Glutamatergic neuron (in vitro differentiated cells): ENCODE measurements at regions not wholly inside any gene's neighbourhood (a gene's known extent, or its start where the extent isn't known, plus 50 kb on each side); places are given as distances from the start of the nearest gene placed in this dataset.

Source experiments
- DNase-seq: peaks from one replicate; pipeline ENCODE4 v3.0.0; 2022
- H3K27ac Mint-ChIP-seq: one replicate; pipeline ENCODE4 v1.8.0; 2020; ENCODE audit warnings: mild to moderate bottlenecking, mixed read lengths, inconsistent platforms; ENCODE audit not compliant: unreplicated experiment
- H3K27me3 Mint-ChIP-seq: one replicate; pipeline ENCODE4 v1.8.0; 2020; ENCODE audit warnings: mild to moderate bottlenecking, moderate library complexity, mixed read lengths, inconsistent platforms; ENCODE audit not compliant: unreplicated experiment
- H3K36me3 Mint-ChIP-seq: one replicate; pipeline ENCODE4 v1.8.0; 2020; ENCODE audit warnings: mild to moderate bottlenecking, mixed read lengths, inconsistent platforms; ENCODE audit not compliant: unreplicated experiment
- H3K4me1 Mint-ChIP-seq: one replicate; pipeline ENCODE4 v1.8.0; 2020; ENCODE audit warnings: mild to moderate bottlenecking, low read depth, mixed read lengths, inconsistent platforms; ENCODE audit not compliant: unreplicated experiment
- H3K4me3 Mint-ChIP-seq: one replicate; pipeline ENCODE4 v1.8.0; 2020; ENCODE audit warnings: mild to moderate bottlenecking, mixed read lengths, inconsistent platforms; ENCODE audit not compliant: unreplicated experiment
- H3K9me3 Mint-ChIP-seq: one replicate; pipeline ENCODE4 v1.8.0; 2020; ENCODE audit warnings: mild to moderate bottlenecking, moderate library complexity, mixed read lengths, inconsistent platforms; ENCODE audit not compliant: unreplicated experiment
- TF ChIP-seq, protein P1 (sequence below): fragments of 200-600 bp; sonication (generic); IDR thresholded peaks from one replicate; pipeline ENCODE4 v1.5.0; 2021; ENCODE audit not compliant: partially characterized antibody, unreplicated experiment

DNA sequence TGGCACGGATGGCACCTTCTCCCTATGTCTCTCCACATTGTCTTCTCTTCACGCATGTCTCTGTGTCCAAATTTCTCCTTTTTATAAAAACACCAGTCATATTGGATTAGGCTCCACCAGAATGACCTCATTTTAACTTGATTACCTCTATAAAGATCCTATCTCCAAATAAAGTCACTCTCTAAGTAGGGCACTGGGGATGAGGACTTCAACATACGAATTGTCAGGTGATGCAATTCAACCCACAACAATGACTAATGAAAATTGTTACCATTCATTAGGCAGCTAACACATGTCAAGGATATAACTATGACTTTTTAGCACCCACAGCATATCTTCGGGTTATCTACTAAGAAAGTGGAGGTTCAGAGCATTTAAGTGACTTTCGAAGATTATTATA lies 55.5 kb upstream of the USP47 start:
- DNase-seq: no peak
- H3K4me1 Mint-ChIP-seq: peaks cover 32% of the 10 kb centered on the region

DNA sequence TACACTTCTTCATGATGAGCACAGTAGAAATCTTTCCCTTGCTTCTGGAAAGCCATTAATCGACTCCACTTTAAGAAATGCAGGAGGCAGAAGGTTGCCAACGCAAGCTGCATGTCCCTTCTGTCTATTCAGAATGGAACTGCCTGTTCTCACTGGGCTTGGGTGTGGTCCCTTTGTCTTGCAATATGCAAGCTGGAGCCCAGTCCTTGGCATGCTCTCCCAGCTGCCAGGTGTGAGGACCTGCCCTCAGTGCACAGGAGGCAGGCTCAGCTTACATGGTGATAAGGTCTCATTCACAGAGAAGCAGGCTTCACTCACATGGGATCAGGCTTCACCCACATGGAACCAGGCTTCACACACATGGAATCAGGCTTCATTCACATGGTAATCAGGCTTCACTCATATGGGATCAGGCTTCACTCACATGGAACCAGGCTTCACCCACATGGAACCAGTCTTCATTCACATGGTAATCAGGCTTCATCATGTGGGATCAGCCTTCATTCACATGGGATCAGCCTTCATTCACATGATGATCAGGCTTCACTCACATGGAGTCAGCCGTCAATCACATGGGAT lies 59.2 kb upstream of the USP47 start:
- DNase-seq: peak; percentile 51
- H3K27ac Mint-ChIP-seq: peak overlapping the region; percentile 83
- TF ChIP-seq, protein P1, sequence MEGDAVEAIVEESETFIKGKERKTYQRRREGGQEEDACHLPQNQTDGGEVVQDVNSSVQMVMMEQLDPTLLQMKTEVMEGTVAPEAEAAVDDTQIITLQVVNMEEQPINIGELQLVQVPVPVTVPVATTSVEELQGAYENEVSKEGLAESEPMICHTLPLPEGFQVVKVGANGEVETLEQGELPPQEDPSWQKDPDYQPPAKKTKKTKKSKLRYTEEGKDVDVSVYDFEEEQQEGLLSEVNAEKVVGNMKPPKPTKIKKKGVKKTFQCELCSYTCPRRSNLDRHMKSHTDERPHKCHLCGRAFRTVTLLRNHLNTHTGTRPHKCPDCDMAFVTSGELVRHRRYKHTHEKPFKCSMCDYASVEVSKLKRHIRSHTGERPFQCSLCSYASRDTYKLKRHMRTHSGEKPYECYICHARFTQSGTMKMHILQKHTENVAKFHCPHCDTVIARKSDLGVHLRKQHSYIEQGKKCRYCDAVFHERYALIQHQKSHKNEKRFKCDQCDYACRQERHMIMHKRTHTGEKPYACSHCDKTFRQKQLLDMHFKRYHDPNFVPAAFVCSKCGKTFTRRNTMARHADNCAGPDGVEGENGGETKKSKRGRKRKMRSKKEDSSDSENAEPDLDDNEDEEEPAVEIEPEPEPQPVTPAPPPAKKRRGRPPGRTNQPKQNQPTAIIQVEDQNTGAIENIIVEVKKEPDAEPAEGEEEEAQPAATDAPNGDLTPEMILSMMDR: no peak

More for the DNA sequence above, 55.5 kb upstream of the USP47 start:
- Mint-ChIP-seq H3K36me3 (no peaks in the 10 kb centered on the region), H3K27ac (peak overlapping the region; percentile 77), H3K4me3 (no peak overlapping the region), H3K9me3 (peaks cover 13% of the 10 kb centered on the region), H3K27me3 (peaks cover 7% of the 10 kb centered on the region)
- TF ChIP-seq, protein P1: no peak

DNA sequence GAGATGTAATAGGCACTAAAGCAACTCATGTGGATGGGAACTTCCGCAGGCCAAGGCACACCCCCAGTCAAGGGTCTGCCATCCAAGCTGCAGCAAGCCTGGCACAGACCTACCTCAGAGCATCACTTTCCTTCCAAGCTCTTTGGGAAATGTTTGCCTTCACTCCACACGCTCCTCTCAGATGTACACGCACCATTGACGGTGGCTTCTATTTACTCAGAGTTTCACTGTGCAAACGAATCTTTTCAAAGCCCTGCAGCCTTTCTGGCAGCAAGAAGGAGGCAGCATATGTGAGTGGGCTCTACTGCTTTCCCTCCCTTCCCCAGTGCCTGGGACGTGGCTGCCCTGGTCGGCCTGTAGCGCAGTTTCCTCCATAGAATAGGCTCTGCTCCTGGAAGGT lies 60.9 kb upstream of the USP47 start:
- no peak overlapping the region for H3K4me3 Mint-ChIP-seq
- no peaks in the 10 kb centered on the region for H3K36me3 Mint-ChIP-seq
- no peak overlapping the region for H3K27ac Mint-ChIP-seq
- H3K9me3 Mint-ChIP-seq: peaks cover 4% of the 10 kb centered on the region
- H3K4me1 Mint-ChIP-seq: peaks cover 13% of the 10 kb centered on the region
- TF ChIP-seq, protein P1: no peak
- DNase-seq: no peak
- H3K27me3 Mint-ChIP-seq: peaks cover 4% of the 10 kb centered on the region

More for the DNA sequence above, 59.2 kb upstream of the USP47 start:
- Mint-ChIP-seq H3K4me3 (no peak overlapping the region), H3K9me3 (peaks cover 8% of the 10 kb centered on the region), H3K36me3 (no peaks in the 10 kb centered on the region), H3K27me3 (peaks cover 7% of the 10 kb centered on the region), H3K4me1 (peaks cover 27% of the 10 kb centered on the region)

DNA sequence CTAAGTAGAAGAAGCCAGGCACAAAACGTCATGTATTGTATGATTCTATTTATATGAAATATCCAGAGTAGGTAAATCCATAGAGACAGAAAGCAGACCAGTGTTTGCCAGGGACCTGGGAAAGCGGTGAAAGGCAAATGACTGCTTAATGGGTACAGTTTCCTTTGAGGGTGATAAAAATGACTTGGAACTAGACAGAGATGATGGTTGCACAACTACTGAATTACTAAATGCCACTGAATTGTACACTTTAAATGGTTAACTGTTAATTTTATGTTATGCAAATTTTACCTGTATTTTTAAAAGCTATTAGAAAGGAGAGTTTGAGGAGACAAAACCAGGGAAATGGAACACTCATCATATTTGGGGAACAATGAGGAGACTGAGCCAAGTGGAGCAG lies 61.8 kb upstream of the USP47 start:
- no peak overlapping the region for H3K4me3 Mint-ChIP-seq
- no peak overlapping the region for H3K27ac Mint-ChIP-seq
- H3K4me1 Mint-ChIP-seq: peaks cover 19% of the 10 kb centered on the region
- no peaks in the 10 kb centered on the region for H3K36me3 Mint-ChIP-seq
- TF ChIP-seq, protein P1: no peak
- H3K27me3 Mint-ChIP-seq: peaks cover 4% of the 10 kb centered on the region
- peaks cover 2% of the 10 kb centered on the region for H3K9me3 Mint-ChIP-seq
- no peak for DNase-seq

DNA sequence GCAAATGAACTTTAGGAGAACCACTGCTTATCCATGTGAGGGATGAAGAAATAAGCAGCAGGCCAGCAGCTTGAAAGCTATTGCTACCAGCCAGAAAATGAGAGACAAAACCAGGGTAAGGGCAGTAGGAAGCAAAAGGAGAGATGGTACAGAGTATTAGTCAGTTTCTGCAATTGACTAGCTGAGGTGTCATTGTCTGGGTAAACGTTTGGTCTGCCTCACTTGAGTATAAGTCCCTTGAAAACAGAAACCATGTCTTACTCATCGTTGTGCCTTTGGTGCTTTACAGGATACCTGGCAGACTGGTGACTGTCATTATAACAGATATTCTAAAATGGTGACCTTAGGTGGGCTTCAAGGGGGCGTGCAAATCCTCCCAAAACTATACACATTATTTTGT lies 63.9 kb upstream of the USP47 start:
- Mint-ChIP-seq H3K27me3 (no peaks in the 10 kb centered on the region), H3K4me1 (peaks cover 17% of the 10 kb centered on the region), H3K4me3 (no peak overlapping the region), H3K36me3 (no peaks in the 10 kb centered on the region), H3K27ac (no peak overlapping the region), H3K9me3 (peaks cover 2% of the 10 kb centered on the region)
- TF ChIP-seq, protein P1: no peak
- no peak for DNase-seq
